ENCODE measurements at regions not wholly inside any gene's neighbourhood (a gene's known extent, or its start where the extent isn't known, plus 50 kb on each side); places are given as distances from the start of the nearest gene placed in this dataset.

DNA sequence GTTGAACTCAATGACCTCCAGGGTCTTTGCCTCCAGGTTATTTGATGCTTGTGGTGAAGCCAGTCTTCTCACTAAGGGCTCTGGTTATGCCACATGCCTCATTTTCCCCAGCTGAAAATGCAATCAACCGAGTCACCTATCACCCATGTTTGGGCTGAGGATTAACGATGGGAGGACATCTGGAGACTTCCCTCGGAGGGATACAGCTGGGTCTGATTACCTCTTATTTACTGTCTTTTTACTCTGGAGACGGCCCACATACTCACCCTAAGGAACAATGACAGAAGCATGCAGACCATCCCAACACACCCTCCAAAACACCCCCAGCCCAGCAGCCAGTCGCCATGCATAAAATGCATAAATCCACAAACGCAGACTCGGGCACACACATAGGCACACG, 187.4 kb downstream of the OPA1 start:
- no peak for DNase-seq (ENCODE audit: low read depth, low spot score)

DNA sequence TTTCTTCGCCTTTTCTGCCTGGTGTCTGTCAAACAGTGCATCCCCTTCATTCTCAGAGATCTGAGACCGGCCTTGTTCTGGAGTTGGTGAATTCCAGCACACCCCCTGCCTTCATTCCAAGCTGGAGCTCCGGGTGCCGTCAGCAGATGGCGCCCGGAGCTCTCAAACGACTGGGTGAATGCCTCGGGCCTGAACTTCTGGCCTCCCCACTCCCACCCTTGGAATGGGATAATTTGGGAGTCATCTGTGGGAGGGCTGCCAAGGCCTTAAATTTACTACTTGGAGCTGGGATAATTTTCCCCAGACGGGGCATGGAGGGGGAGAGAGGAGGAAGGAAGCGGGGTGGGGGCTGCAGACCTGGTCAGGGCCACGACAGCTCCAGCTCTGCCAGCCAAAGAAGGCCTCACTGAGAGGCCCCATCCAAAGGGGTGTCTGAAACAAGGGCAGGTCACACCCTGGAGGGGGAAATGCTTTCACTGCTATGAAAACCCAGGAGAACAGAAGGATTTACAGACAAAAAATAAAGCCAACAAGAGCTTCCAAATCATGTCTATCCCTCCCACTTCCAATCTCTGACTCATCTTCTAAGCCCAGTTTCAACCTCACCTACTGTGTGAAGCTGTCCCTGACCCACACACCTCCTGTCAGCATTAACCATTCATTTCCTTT, 187.9 kb downstream of the OPA1 start:
- no peak for DNase-seq (ENCODE audit: low read depth, low spot score)

DNA sequence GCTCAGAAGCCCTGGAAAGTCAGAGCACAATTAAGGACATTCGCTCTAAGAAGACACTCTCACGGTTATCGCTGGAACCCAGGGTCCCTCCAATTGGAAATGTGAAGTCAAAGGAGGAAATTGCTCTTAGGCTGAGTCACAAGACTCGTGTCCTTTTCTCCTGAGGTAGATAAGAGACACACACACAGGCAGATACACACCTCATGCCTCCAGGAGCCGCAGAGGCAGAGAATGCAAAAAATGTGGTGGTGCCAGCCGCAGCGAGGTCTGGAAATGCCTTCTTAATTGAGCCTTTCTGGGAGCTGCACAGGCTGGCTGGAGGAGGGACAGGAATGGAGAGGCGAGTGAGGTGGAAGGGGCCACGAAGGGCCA, 189.3 kb downstream of the OPA1 start:
- no peak for DNase-seq (ENCODE audit: low read depth, low spot score)

DNA sequence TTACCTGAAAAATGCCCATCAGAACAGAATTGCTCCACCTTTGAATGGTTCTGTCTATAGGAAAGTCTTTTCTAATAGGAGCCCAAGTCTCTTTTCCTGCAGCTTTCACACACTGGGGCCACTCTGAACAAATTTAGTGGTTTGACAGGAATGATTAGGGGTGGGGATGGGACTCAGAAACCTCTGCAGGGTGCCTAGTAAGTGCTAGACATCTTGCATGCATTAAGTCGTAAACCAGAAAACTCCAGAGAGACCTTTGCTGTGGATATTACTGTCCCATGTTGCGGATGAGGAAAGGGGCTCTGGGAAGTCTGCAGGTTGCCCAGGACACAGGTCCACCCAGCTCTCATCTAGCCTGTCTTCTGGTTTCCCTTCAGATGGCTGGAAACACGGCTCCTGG, 189.7 kb downstream of the OPA1 start:
- no peak for DNase-seq (ENCODE audit: low read depth, low spot score)

DNA sequence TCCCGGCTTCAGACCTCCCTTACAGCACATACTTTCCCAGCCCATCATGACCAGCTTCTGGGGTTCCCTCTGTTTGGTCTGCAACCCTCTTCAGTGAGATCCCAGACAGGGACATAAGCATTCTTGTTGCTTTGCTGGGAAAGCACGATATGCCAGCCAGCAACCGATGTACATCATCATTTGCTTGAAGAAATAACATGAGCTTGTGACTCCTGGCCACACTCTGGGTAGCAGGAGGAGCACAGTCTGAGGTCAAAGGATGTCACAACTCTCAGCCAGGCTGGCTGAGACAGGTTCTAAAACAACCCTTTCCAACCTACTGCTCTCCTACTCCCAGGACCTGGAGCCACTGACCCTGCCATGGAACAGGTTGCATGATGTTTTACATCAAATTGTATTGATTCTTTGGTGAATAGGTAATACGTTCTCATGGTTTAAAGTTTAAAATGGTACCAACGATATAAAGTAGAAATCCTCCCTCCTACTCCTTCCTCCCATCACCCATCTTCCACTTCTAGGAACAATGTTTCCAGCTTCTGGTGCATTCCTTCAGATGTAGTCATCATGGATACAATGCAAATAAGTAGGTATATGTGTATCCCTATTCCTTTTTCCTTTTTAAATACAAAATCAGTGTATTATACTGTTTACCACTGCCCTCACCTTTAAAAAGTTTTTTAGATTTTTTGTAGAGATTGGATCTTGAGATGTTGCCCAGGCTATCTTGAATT, 190.3 kb downstream of the OPA1 start:
- no peak for DNase-seq (ENCODE audit: low read depth, low spot score)

DNA sequence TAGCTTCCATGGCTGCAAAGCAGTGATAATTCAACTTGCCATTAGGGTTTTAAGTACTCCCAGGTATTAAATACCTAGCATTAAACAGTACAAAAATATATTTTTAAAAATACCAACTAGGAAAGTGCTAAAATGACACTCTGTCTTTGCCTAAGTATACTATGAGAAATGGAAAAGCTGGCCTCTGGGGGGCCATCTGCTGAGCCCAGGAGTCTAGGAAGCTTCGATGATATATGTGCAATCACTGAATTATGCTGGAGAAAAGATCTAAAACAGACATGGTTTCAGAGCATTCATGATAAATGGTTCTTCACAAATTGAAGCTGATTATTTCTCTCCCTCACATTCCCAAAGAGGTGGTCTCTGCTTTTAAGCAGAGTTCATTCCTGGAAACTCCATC, 191.8 kb downstream of the OPA1 start:
- DNase-seq (ENCODE audit: low read depth, low spot score), result no peak

DNA sequence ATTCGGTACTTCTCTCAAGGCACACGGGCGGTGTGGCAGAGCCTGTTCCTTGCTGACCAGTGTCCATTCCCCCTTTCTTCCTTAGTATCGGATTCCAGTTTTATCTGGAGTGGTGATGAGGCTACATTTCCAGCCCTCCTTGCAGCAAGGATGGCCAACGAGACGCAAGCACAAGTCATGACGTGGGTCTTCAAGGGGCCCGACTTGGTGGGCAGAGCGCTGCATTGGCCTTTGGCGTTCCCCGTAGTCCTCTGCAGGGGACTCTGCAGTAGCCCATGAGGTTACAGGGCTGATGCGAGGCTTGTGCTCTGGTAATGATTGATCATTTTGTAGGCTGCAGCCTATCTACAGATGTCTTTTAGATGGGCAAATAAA, 194.5 kb downstream of the OPA1 start:
- no peak for DNase-seq (ENCODE audit: low read depth, low spot score)

DNA sequence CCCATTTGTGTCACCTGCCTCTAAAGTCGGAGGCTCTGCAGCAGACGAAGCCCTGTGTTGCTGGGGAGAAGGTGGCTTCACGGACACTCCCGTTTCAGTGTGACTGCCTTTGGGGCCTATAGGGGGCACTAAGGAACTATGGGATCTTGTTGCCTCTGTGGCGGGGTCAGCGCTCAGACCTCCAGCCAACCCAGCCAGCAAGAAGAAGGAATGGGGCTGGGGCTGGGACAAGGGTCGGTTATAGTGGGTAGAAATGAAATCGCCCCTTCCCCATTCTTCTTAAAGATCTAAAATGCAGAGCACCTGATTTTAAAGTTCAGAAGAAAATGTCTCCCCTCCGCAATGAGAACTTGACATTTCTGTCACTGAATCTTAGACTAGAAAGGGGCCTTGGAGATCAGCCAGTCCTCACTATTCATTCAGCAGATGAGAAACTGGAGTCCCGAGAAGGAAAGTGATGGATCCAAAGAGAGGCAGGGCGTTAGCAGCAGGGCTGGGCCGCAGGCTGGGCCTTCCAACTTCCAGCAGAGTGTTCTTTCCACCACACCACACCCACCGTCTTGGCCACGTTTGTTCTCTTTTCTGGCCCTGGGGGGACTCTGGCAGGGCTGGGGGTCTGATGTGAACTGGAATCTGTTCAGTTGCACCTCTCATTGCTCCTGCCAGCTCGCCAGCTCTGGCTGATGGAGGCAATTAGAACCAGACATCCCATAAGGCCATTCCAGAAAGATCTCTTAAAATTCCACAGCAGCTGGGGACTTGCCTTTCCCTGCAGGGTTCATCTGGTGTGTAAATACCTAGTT, 195.4 kb downstream of the OPA1 start:
- no peak for DNase-seq (ENCODE audit: low read depth, low spot score)

DNA sequence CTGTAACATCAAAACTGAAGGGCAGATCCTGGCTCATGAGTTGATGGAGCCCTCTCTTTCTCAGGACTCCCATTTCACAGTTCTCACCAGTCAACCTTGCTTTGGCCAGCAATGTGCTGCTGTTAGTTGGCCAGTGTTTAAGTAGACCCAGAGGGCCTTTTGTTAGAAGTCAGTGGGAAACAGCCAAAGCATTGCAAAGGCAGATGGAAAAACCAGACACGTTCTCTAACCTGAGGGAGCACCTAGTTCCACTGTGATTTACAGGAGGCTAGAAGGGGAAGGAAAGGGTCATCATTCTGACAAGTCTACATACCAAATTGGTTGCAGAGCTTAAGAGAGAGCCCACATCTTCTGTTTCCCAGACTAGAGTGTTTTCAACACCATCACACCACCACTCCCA, 196.4 kb downstream of the OPA1 start:
- no peak for DNase-seq (ENCODE audit: low read depth, low spot score)

DNA sequence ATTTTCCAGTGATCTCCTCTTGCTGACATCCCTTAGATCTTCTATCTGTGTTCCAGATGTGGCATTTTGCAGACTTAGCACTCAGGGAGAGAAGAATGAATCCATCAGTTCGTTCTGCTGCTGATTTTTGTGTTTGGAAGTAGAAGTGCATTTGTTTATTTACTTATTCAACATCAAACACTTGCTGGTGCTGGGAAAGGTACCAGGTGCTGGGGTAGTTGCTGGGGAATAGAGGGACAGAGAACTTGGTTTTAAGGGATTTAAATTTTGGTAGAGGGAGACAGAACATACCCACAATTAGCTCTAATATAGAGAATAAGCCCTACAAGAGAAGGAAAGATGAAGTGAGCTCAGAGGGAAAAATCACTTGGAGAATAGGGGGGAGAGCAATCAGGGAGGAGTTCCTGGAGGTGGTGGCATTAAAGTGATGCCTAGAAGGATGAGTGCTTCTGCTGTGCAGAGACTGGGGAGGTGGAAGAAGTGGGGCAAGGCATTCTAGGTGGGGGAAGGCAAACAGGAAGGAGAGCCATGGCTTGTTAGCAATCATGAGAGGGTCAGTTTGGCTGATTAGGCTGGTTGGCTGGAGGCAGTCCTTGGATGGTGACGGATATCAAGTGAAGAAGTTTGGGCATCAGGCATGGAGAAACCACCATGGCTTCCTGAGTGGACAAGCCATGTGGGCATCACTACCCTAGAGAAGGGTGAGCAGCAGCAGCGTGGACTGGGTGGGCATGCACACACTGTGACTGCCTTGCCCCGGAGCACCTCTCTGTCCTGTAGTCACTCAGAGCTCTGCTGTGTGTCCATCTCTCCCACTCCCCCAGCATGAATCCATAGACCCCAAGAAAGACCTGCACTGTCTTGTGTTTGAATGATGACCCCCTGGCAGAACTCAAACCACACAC, 197.3 kb downstream of the OPA1 start:
- no peak for DNase-seq (ENCODE audit: low read depth, low spot score)

DNA sequence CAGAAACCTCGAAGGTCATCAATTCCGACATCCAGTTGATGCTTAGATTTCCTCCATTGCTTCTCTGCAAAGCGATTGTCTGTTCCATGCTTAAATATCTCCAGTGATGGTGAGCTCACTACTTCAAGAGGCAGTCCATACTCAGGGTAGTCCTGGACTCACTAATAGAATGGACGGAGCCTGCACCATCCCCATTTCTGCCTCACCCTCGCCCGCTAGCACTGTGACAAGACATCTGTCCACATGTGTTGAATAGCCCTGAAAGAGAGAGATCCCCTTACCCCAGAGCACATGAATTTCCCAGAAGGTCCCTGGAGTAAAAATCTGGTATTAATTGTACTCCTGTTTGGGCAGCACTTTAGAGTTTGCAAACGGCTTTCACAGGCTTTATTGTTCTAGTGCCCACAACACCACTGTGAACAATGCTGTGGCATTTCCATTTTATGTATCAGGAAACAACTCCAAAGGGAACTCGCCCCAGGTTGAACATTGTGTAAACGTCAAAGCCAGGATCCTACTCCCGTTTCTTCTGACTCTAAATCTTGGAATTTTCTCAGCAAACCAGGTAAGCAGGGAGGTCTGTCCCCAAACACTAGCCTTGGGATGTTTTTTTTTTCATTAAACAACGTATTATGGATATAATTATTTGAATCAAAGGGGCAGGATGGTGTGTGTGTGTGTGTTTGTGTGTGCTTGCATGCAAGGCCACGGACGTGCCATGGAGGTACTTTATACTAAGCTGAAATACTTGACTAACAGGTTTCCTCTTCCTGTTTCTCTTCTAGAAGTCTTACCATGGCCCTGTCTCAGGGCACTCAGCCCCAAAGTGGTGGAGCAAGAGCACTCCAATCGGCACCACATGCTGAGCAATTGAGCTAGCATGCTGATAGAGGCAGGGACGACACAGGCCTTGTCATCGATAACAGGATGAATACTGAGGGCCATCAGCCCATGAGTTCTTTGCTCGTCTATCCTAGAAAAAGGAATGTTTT, 198.3 kb downstream of the OPA1 start:
- DNase-seq (ENCODE audit: low read depth, low spot score), result no peak

DNA sequence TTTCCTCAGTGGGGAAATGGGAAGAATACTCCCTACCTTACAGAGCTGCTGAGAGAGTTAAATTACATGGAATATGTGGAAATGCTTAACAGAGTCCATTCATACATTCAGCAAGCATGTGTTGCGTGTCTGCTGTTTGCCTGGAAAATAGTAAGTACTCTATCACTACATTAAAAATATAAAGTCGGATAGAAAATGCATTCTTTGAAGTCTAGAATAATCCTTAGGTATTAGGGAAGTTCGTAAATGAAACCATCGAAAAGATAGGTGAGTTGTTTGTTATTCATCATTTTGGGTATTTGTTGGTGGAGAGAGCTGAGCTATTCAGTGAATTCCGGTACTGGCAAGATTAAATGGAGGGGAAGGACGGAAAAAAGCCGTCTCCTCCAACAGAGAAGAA, 200.1 kb downstream of the OPA1 start:
- DNase-seq (ENCODE audit: low read depth, low spot score), result no peak

DNA sequence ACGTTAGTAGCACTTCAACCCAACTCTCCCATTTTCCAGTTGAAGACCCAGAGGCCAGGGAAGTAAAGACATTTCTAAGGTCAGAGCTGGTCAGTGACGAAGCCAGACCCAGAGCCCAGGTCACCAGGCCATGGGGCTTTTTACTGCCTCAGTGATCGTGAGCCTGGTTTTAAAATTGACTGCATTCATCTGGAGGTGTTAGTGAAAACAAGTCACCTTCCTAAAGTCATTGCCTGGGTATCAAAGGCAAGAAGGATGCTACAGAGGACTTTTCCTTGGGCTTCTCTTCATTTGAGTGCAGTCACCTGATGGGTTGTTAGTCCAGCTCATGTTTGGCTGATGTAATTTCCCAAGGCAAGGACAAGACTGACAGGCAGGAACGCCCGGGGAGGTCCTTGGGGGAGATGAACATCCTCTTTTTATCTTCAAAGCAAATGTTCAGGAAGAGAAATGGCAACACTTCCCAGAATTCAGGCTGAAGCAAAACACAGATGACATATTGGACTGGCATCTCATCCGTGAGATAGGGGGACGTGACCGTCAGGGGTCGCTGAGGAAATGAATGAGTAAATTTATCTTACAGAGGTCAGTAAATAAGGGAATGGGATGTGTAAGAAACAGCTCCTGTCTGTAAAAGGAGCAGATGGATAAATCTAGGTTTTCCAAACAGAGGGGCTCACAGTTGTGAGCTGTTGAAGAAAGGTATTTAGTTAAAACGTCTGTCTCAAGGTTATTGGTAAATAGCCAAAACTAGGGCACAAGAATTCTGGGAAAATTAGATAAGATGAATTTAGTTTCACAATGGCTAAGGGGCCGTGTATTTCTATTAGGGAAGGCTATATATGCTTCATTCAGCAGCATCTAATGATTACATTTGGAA, 201.2 kb downstream of the OPA1 start:
- DNase-seq (ENCODE audit: low read depth, low spot score), result no peak

DNA sequence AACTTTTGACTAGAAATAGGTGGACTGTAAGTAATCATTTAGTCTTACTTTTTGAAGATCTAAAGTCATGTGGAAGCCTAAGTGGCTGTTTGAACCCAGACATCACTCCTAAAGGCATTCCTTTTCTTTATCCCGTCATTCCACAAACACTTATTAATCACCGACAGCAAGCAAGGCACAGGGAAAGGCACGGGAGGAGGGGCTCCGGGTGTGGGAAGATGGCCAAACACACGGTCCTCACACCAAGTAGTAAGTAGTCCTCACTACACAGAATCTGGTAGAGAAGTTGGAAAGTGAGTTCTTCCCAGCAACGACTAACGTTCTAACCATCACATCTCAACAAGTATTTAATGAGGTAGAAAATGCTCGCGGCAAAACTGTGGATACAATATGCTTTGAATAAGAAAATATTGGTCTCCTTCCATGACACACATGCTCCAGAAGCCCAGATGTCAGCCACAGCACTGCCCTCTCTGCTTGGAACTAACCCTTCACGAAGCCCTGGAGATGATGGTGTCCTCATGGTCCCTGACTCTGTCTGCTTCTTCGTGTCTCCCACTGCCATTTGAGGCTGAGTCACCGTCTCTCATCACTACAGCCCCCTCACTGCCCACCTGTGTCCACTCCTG, 202.2 kb downstream of the OPA1 start:
- no peak for DNase-seq (ENCODE audit: low read depth, low spot score)

DNA sequence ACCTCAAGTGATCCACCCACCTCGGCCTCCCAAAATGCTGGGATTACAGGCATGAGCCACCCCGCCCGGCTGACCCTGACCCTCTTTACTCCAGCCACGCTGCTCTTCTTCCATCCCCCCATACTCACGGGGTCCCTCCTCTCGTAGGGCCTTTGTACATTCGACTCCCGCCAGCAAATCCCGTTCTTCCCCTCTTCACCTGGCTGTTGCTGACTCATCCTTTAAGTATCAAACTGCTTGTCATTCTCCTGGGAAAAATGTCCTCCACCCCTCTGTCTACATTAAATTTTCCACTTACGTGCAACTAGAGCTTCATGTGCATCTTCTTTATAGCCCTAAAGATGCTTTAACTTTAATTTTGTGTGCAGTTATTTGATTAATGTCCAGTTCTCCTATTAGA, 203.1 kb downstream of the OPA1 start:
- DNase-seq (ENCODE audit: low read depth, low spot score), result no peak

DNA sequence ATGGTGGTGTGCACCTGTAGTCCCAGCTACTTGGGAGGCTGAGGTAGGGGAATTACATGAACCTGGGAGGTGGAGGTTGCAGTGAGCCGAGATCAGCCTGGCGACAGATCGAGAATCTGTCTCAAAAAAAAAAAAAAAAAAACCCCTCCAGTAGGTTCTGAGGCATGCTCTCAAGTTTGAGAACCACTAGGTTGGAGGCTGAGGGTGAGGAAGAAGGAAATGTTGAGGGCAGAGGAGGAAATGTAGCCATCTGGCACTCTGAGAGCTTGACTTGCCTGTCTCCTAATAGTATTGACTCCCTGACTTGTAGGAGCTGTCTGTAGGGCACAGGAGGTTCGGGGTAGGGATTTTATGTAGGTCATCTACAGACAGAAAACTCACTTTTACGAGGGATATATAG, 204.6 kb downstream of the OPA1 start:
- DNase-seq (ENCODE audit: low read depth, low spot score), result no peak

DNA sequence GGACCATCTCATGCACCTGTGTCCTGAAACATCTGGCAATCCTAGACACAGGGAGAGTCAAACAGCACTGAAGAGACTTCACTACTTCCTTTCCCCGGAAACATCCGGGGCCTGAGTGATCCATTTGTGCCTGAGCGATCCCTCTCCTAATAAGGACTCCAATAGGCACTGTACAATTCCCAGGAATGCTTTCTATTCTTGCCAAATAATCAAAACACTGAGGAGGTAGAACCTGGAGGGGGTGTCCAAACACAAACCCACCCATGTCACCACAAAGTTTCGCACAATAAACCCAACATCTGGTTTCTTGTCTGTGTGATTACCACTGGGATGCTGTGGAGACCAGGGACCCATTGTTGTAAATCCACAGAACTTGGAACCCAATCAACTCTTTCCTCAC, 205.0 kb downstream of the OPA1 start:
- DNase-seq (ENCODE audit: low read depth, low spot score), result no peak

DNA sequence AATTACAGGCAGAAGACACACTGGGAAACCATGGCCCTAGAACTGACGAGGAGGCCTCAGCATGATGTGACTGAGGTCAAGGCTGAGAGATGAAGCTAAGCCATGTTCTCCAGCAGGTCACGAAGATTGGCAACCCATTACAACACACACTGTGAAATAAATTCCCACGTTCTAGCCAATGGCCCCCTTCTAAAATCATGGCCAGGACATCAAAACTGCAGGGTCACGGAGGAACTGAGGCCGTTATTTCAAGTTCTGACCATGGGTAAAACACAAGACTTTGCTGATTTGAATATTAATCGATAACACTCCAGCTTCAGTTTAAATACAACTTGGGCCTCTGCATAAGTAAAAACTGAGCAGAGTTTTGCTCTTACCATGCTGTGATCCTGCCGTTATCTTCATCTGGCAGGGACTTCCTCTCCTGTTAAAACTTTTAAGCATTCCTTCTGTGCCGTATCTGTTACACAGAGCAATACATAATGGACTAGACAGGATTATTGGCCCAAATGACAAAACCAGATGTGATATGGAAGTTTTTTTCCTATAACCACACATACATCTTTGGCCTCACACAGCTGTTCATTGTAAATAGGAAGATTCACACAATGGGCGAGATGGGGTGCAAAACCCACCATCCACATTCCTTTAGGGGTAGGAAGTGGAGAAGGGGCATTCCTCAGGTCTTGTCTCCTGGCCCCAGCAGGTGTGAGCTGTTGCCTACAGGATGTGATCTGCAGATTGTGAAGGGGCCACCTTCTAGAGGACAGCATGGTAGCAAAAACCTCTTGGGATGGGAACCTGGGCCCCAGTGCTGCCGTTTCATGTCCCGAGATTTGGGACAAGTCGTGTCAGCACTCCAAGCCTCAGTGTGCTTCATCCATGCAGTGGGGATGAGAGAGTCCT, 207.4 kb downstream of the OPA1 start:
- no peak for DNase-seq (ENCODE audit: low read depth, low spot score)

All from smooth muscle cell of the brain vasculature (primary cell).